Right cardiac atrium (tissue), 5 donors: ENCODE measurements at regions not wholly inside any gene's neighbourhood (a gene's known extent, or its start where the extent isn't known, plus 50 kb on each side); places are given as distances from the start of the nearest gene placed in this dataset.
"Not testable (repeated sequence)": the region's sequence is repeated elsewhere in the genome, so short reads cannot be mapped to it uniquely, and the experiment has no call there.

ENCODE experiments used
- ATAC-seq, 2 donors: fragments of 200-7000 bp; cut with Tn5 transposase; one replicate each; pipeline versions ENCODE4 v1.8.0 to v1.9.1; 2020; ENCODE audit warnings: moderate library complexity in 2 of 2, mild to moderate bottlenecking in 1 of 2
- DNase-seq, 3 donors: peaks; one replicate each; pipeline ENCODE4 v3.0.0-alpha.2; 2020
- H3K27ac ChIP-seq: one replicate; pipeline ENCODE4 v1.5.1; 2013; ENCODE audit warnings: mild to moderate bottlenecking, low read length, control low read depth, moderate library complexity
- H3K27me3 ChIP-seq: one replicate; pipeline ENCODE4 v1.6.1; 2013; ENCODE audit not compliant: control insufficient read depth, insufficient read depth
- H3K4me1 ChIP-seq: one replicate; pipeline ENCODE4 v1.6.1; 2013; ENCODE audit warnings: low read length; ENCODE audit not compliant: control insufficient read depth, insufficient read depth
- H3K4me3 ChIP-seq: one replicate; pipeline ENCODE4 v1.5.1; 2013; ENCODE audit warnings: low read length, control low read depth
- H3K9me3 ChIP-seq: one replicate; pipeline ENCODE4 v1.6.1; 2013; ENCODE audit warnings: low read length; ENCODE audit not compliant: control insufficient read depth
- WGBS: extraction: QIAGEN DNeasy Blood & Tissue Kit; methylation state at CpG from one replicate; pipeline ENCODE4 v1.1.7; 2013; 5-methylcytosine and 5-hydroxymethylcytosine counted together
- intact Hi-C, 4 donors: fragments of 100-400 bp; cut with DNase I; formaldehyde crosslinking; loops; one replicate each; pipeline versions ENCODE4 v1.11.0 to v1.14.0; 2022 to 2023
- donor health status: healthy with polysubstance abuse.
- donor health status: DM: no; HTN: yes; CAD: no.
- donor health status: DM: no; HTN: no; CAD: no.
- donor health status: DM: no; HTN: yes; CAD: no; lungs with severe emphysema.
- donor health status: DM: yes; HTN: yes; CAD: no.

GRCh38 chr20:43404878-43405277 is 52.8 kb upstream of the SRSF6 start:
- no peaks in the 10 kb centered on the region for H3K4me1 ChIP-seq
- WGBS = 36% methylated on average over 3 of the region's 3 CpGs
- H3K27ac ChIP-seq = no peak overlapping the region
- H3K4me3 ChIP-seq = no peak overlapping the region
- H3K9me3 ChIP-seq = peaks cover 3% of the 10 kb centered on the region
- intact Hi-C loops = no loop called here
- no peaks in the 10 kb centered on the region for H3K27me3 ChIP-seq
- DNase-seq (no peak), ATAC-seq (no peak)

GRCh38 chr20:43400882-43401281 is 56.8 kb upstream of the SRSF6 start:
- H3K4me3 ChIP-seq, intact Hi-C loops, ATAC-seq, DNase-seq, H3K27me3 ChIP-seq, H3K4me1 ChIP-seq, H3K27ac ChIP-seq, H3K9me3 ChIP-seq: not testable (repeated sequence)
- WGBS = 86% methylated on average over 6 of the region's 6 CpGs

GRCh38 chr20:43398676-43399324 is 58.9 kb upstream of the SRSF6 start:
- H3K27ac ChIP-seq = no peak overlapping the region
- no peak for DNase-seq
- no peak for ATAC-seq
- H3K4me3 ChIP-seq = no peak overlapping the region
- no peaks in the 10 kb centered on the region for H3K4me1 ChIP-seq
- intact Hi-C loops = no loop called here
- 68% methylated on average over 8 of the region's 8 CpGs for WGBS
- H3K27me3 ChIP-seq = no peaks in the 10 kb centered on the region
- H3K9me3 ChIP-seq = no peaks in the 10 kb centered on the region

GRCh38 chr20:43397147-43397546 is 60.5 kb upstream of the SRSF6 start:
- Histone ChIP-seq H3K9me3 (no peaks in the 10 kb centered on the region), H3K27ac (no peak overlapping the region), H3K27me3 (peaks cover 3% of the 10 kb centered on the region), H3K4me1 (no peaks in the 10 kb centered on the region), H3K4me3 (no peak overlapping the region)
- intact Hi-C loops = no loop called here
- WGBS = 75% methylated on average over 2 of the region's 2 CpGs
- no peak for DNase-seq
- no peak for ATAC-seq

DNA sequence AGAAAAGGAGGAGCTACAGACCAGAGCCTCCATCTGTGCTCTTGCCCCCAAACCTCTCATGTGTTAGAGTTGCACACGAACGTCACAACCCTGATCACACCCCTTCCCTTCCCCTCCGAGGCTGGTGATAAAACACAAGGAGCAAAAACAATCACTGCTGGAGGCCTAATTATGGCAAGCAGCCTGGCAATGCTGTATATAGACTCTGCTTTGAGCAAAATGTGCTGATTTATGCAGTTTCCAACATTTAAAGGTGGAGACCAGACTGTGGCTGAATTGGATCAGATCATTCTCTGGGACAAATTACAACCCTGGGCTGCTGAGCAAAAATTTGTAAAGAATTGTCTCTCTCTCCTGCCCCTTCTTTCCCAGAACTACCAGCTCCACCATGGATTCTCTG is 64.6 kb upstream of the SRSF6 start:
- H3K27me3 ChIP-seq = peaks cover 3% of the 10 kb centered on the region
- intact Hi-C loops = no loop called here
- no peak overlapping the region for H3K4me3 ChIP-seq
- no peak for ATAC-seq
- 38% methylated on average over 3 of the region's 3 CpGs for WGBS
- H3K4me1 ChIP-seq = no peaks in the 10 kb centered on the region
- no peak for DNase-seq
- no peak overlapping the region for H3K27ac ChIP-seq
- no peaks in the 10 kb centered on the region for H3K9me3 ChIP-seq

GRCh38 chr20:43392561-43392960 is 65.1 kb upstream of the SRSF6 start:
- intact Hi-C loops = no loop called here

DNA sequence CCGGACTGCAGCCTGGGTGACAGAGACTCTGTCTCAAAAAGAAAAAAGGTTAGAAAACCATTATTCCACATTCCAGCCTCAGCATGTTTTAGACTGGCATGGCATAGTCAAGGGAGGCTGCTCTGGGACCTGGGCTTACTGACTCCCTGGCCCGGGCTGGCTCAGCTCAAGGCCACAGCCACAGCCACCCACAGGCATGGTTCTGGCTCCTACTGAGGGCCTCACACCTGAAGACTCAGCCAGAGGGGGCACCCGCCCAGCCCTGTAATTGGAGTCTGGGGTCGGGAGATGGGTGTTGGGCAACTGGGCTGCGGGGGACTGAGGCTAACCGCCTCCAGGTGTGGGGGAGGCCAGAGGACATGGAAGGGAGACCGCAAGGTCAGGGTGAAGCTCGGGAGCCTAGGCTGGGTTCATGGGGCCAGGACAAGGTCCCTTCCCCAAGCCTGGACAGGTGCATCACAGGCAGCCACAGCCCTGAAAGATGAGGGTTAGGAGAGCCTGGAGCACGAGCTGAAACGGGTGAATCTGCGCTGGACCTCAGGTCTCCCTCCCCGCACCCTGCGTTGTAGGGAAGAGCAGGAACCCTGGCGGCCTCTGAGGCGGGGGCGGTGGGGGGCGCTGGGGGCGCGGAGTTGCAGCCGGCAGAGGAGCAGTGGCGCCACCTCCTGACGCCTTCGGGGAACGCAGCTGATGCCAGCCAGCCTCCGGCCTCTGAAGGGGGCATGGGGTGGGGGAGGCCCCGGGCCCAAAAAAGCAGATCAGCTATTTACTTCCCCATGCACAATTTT is 67.7 kb upstream of the SRSF6 start:
- H3K4me1 ChIP-seq = no peaks in the 10 kb centered on the region
- H3K27me3 ChIP-seq = peaks cover 3% of the 10 kb centered on the region
- H3K9me3 ChIP-seq = no peaks in the 10 kb centered on the region
- H3K27ac ChIP-seq = no peak overlapping the region
- intact Hi-C loops = no loop called here
- WGBS = 38% methylated on average over 26 of the region's 26 CpGs
- DNase-seq (peak in 1 of 3 donors; percentile 51), ATAC-seq (peak; percentile 28 to 37)
- no peak overlapping the region for H3K4me3 ChIP-seq

More at GRCh38 chr20:43392561-43392960, 65.1 kb upstream of the SRSF6 start:
- no peak overlapping the region for H3K27ac ChIP-seq
- no peaks in the 10 kb centered on the region for H3K4me1 ChIP-seq
- H3K27me3 ChIP-seq = peaks cover 3% of the 10 kb centered on the region
- 80% methylated on average over 5 of the region's 5 CpGs for WGBS
- no peak for ATAC-seq
- no peak for DNase-seq
- no peaks in the 10 kb centered on the region for H3K9me3 ChIP-seq
- H3K4me3 ChIP-seq = no peak overlapping the region

- Histone ChIP-seq H3K27ac (peak overlapping the region; percentile 70), H3K9me3 (no peaks in the 10 kb centered on the region), H3K4me3 (no peak overlapping the region), H3K27me3 (peaks cover 3% of the 10 kb centered on the region), H3K4me1 (no peaks in the 10 kb centered on the region)
- DNase-seq (peak; percentile 55 to 80 (median 78)), ATAC-seq (peak; percentile 67 to 72)
- intact Hi-C loops = no loop called here
- 45% methylated on average over 6 of the region's 6 CpGs for WGBS
These were observed 68.5 kb upstream of the SRSF6 start for GRCh38 chr20:43389211-43389610.

- ATAC-seq = peak; percentile 73 to 86
- intact Hi-C loops = no loop called here
These were observed 69.3 kb upstream of the SRSF6 start for GRCh38 chr20:43388268-43389002.

DNA sequence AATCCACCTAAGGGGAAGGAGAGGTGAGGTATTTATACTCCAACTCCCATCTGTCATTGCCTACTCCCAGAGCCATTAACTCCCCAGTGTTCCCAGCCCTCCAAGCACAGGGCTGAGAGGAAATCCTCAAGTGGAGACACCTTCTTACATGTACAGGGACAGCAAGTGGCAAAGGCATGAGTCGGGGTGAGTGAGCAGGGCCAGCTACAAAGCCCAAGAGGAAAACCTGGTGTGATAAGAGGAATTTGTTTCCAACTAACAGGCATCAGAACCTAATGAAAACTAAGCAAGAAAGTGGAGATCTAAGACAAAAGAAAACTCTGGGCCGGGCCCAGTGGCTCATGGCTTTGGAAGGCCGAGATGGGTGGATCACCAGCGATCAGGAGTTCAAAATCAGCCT is 70.0 kb upstream of the SRSF6 start:
- intact Hi-C loops = no loop called here
- no peak overlapping the region for H3K27ac ChIP-seq
- no peaks in the 10 kb centered on the region for H3K9me3 ChIP-seq
- H3K4me1 ChIP-seq = no peaks in the 10 kb centered on the region
- H3K27me3 ChIP-seq = peaks cover 3% of the 10 kb centered on the region
- H3K4me3 ChIP-seq = no peak overlapping the region
- DNase-seq (no peak), ATAC-seq (no peak)
- whole genome bisulfite sequencing = 69% methylated on average over 4 of the region's 4 CpGs

More at GRCh38 chr20:43388268-43389002, 69.3 kb upstream of the SRSF6 start:
- peak; percentile 82 to 90 (median 85) for DNase-seq
- Histone ChIP-seq H3K4me3 (no peak overlapping the region), H3K9me3 (no peaks in the 10 kb centered on the region), H3K27ac (peak overlapping the region; percentile 70), H3K27me3 (peaks cover 3% of the 10 kb centered on the region), H3K4me1 (no peaks in the 10 kb centered on the region)
- WGBS = 27% methylated on average over 14 of the region's 14 CpGs

DNA sequence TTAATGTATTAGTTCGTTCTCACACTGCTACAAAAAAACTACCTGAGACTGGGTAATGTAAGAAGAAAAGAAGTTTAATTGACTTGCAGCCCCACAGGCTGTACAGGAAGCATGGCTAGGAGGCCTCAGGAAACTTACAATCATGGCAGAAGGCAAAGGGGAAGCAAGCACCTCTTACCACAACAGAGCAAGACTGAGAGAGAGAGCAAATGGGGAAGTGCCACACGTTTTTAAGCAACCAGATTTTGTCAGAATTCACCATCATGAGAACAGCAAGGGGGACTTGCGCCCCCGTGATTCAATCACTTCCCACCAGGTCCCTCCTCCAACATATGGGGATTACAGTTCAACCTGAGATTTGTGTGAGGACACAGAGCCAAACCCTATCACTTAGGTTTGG is 70.8 kb upstream of the SRSF6 start:
- Histone ChIP-seq H3K4me1 (no peaks in the 10 kb centered on the region), H3K27me3 (no peaks in the 10 kb centered on the region), H3K27ac (no peak overlapping the region), H3K9me3 (no peaks in the 10 kb centered on the region), H3K4me3 (no peak overlapping the region)
- intact Hi-C loops = no loop called here
- DNase-seq (no peak), ATAC-seq (no peak)
- 71% methylated on average over 4 of the region's 4 CpGs for WGBS
